Pancreas (tissue), 10 donors: ENCODE measurements at regions not wholly inside any gene's neighbourhood (a gene's known extent, or its start where the extent isn't known, plus 50 kb on each side); places are given as distances from the start of the nearest gene placed in this dataset.

Source experiments
- ATAC-seq, 4 donors: fragments of 200-7000 bp; cut with Tn5 transposase; one replicate each; pipeline versions ENCODE4 v1.8.0 to v1.9.1; 2020; ENCODE audit warnings: mild to moderate bottlenecking in 4 of 4, moderate library complexity in 4 of 4
- DNase-seq, 6 donors: peaks; one replicate each; pipeline ENCODE4 v3.0.0-alpha.2; 2020
- FAIRE-seq: peaks from 2 replicates; lab custom pipeline; 2012; peaks lifted over from hg19 to GRCh38; lab: Jason Lieb, UNC
- H3K27ac ChIP-seq, 4 donors: fragments of 200-600 bp; sonication (generic); 1 replicate in 3 of 4; 2 replicates in 1 of 4; pipeline versions ENCODE4 v1.5.0 to v1.8.0; 2020
- H3K27me3 ChIP-seq, 4 donors: fragments of 200-600 bp; one replicate each; pipeline ENCODE4 v1.8.0; 2021
- H3K36me3 ChIP-seq, 3 donors: fragments of 200-600 bp; sonication (generic) in 1 of 3; one replicate each; pipeline versions ENCODE4 v1.5.0 to v1.8.0; 2020 to 2021
- H3K4me1 ChIP-seq, 3 donors: fragments of 200-600 bp; one replicate each; pipeline ENCODE4 v1.8.0; 2021
- H3K4me3 ChIP-seq, 4 donors: fragments of 200-600 bp; sonication (generic) in 2 of 4; one replicate each; pipeline versions ENCODE4 v1.5.0 to v1.8.0; 2020 to 2021
- H3K9me3 ChIP-seq, 4 donors: fragments of 200-600 bp; one replicate each; pipeline ENCODE4 v1.8.0; 2021
- CTCF ChIP-seq, 4 donors: fragments of 200-600 bp; sonication (generic) in 3 of 4; IDR thresholded peaks; one replicate each; pipeline versions ENCODE4 v1.5.0 to v1.8.0; 2021; ENCODE audit warnings: antibody characterized with exemption in 4 of 4
- WGBS, 2 donors: extraction: QIAGEN DNeasy Blood & Tissue Kit; methylation state at CpG; one replicate each; pipeline ENCODE4 v1.1.7; 2013; 5-methylcytosine and 5-hydroxymethylcytosine counted together
- intact Hi-C, 3 donors: fragments of 100-400 bp; cut with DNase I; formaldehyde crosslinking; loops; one replicate each; pipeline versions ENCODE4 v1.11.1 to v1.14.2; 2022
- donor health status: healthy with polysubstance abuse.
- donor health status: DM: no; HTN: no; CAD: no; lungs with moderate emphysema.
- donor health status: DM: no; HTN: no; CAD: no.
- donor health status: control.
- donor health status: control.
- donor health status: Bipolar disorder and iron deficiency.
- donor health status: DM: yes; HTN: yes; CAD: no.
- donor health status: DM: no; HTN: no; CAD: no.
- donor health status: DM: no; HTN: no; CAD: no.
- donor health status: DM: yes; HTN: yes; CAD: no.

GRCh38 chr9:89980600-89980999, 375.8 kb downstream of the GADD45G start:
- no peaks in the 10 kb centered on the region for H3K9me3 ChIP-seq
- H3K4me1 ChIP-seq = no peaks in the 10 kb centered on the region
- no peak overlapping the region for H3K27ac ChIP-seq
- DNase-seq (no peak), ATAC-seq (no peak), FAIRE-seq (no peak)
- 52% methylated on average over 5 of the region's 5 CpGs for WGBS, 2 donors
- no peaks in the 10 kb centered on the region for H3K27me3 ChIP-seq
- intact Hi-C loops = no loop called here
- no peaks in the 10 kb centered on the region for H3K36me3 ChIP-seq
- no peak overlapping the region for H3K4me3 ChIP-seq
- TF ChIP-seq CTCF (IDR thresholded peaks at IDR 0.05) = no peak

DNA sequence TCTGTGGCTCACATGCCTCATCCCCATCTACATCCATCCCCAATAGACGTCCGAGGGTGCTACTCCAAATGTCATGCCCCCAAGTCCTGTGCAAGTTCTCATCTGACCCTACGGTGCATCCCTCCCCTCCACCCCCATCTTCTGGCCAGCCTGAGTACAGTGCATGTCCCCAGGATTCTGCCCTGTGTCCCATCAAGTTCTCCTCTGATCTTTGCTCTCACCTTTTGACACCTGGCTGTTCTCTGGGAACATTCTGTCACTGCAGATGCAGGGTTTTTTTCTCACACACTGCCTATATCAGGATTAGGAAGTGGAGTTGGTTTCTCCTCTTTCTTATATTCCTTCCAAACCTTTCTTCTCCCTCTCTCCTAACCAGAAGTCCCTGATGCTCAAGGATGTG, 377.2 kb downstream of the GADD45G start:
- Histone ChIP-seq H3K27ac (no peak overlapping the region), H3K27me3 (no peaks in the 10 kb centered on the region), H3K9me3 (no peaks in the 10 kb centered on the region), H3K4me3 (no peak overlapping the region), H3K36me3 (no peaks in the 10 kb centered on the region), H3K4me1 (no peaks in the 10 kb centered on the region)
- 80 to 97% methylated on average over 3 of the region's 3 CpGs for WGBS, 2 donors
- FAIRE-seq = no peak
- intact Hi-C loops = no loop called here
- no peak for TF ChIP-seq CTCF (IDR thresholded peaks at IDR 0.05)
- no peak for DNase-seq
- no peak for ATAC-seq

DNA sequence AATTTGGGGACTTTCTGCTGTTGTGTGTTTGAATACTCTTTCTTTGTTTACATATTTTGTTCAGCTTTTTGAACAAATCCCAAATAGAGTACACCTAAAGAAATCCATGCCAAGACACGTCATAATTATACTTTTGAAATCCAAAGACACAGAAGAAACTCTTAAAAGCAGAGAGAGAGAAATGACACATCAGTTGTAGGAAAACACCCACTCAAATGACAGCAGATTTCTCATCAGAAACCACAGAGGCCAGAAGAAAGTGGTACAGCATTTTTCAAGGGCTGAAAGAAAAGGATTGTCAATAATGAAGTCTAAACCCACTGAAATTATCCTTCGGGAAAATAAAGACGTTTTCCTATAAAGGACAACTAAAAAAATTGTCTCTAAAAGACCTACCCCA, 378.6 kb downstream of the GADD45G start:
- no peaks in the 10 kb centered on the region for H3K4me1 ChIP-seq
- H3K9me3 ChIP-seq = no peaks in the 10 kb centered on the region
- intact Hi-C loops = no loop called here
- FAIRE-seq (no peak), DNase-seq (no peak), ATAC-seq (no peak)
- no peak overlapping the region for H3K4me3 ChIP-seq
- H3K27me3 ChIP-seq = no peaks in the 10 kb centered on the region
- H3K36me3 ChIP-seq = no peaks in the 10 kb centered on the region
- 63% methylated on average over 3 of the region's 3 CpGs for WGBS, 2 donors
- no peak overlapping the region for H3K27ac ChIP-seq
- TF ChIP-seq CTCF (IDR thresholded peaks at IDR 0.05) = no peak

- intact Hi-C loops = no loop called here
- H3K27me3 ChIP-seq = no peaks in the 10 kb centered on the region
- H3K36me3 ChIP-seq = no peaks in the 10 kb centered on the region
- H3K9me3 ChIP-seq = no peaks in the 10 kb centered on the region
- no peaks in the 10 kb centered on the region for H3K4me1 ChIP-seq
- no peak for TF ChIP-seq CTCF (IDR thresholded peaks at IDR 0.05)
- 67 to 69% methylated on average over 1 of the region's 1 CpG for WGBS, 2 donors
- ATAC-seq = no peak
- no peak for FAIRE-seq
- H3K4me3 ChIP-seq = no peak overlapping the region
- no peak for DNase-seq
- H3K27ac ChIP-seq = no peak overlapping the region
Observed at GRCh38 chr9:89984214-89984613, 379.4 kb downstream of the GADD45G start.

GRCh38 chr9:89985068-89985467, 380.3 kb downstream of the GADD45G start:
- Histone ChIP-seq H3K4me3 (no peak overlapping the region), H3K36me3 (no peaks in the 10 kb centered on the region)
- intact Hi-C loops = no loop called here

More at GRCh38 chr9:89985068-89985467, 380.3 kb downstream of the GADD45G start:
- 87 to 98% methylated on average over 2 of the region's 2 CpGs for WGBS, 2 donors
- Histone ChIP-seq H3K9me3 (no peaks in the 10 kb centered on the region), H3K27ac (no peak overlapping the region), H3K4me1 (no peaks in the 10 kb centered on the region), H3K27me3 (no peaks in the 10 kb centered on the region)
- ATAC-seq (no peak), DNase-seq (no peak), FAIRE-seq (no peak)
- TF ChIP-seq CTCF (IDR thresholded peaks at IDR 0.05) = no peak
